HCT116 (cell line): ENCODE measurements at regions not wholly inside any gene's neighbourhood (a gene's known extent, or its start where the extent isn't known, plus 50 kb on each side); places are given as distances from the start of the nearest gene placed in this dataset.

Experiments used
- ATAC-seq: fragments of 200-7000 bp; cut with Tn5 transposase; 2 replicates; pipeline ENCODE4 v1.9.1; 2020; ENCODE audit warnings: mild to moderate bottlenecking, moderate library complexity
- BruUV-seq: library from RNA; stranded (reverse); fragments of 400-500 nt; replicated peaks from 2 replicates; lab custom pipeline; 2021; lab: Mats Ljungman, UMichigan
- CTCF ChIA-PET: fragments of 300-600 bp; sonication (Branson Sonifier 250); formaldehyde crosslinking; loops from one replicate; lab custom pipeline; 2021; ENCODE audit warnings: antibody characterized with exemption; lab: Charles Lee
- POLR2A ChIA-PET: fragments of 300-600, 350-600 bp; sonication (Branson Sonifier 250); formaldehyde crosslinking; loops from one replicate; lab custom pipeline; 2021; ENCODE audit warnings: antibody characterized with exemption; lab: Charles Lee
- RAD21 ChIA-PET, 2 experiments: fragments of 300-600 bp; sonication (Branson Sonifier 250); formaldehyde crosslinking; loops; one replicate each; lab custom pipeline; 2023; ENCODE audit warnings: low total read pairs in 2 of 2; ENCODE audit not compliant: uncharacterized antibody in 2 of 2, unreplicated experiment in 2 of 2, low non-redundant PET in 1 of 2; lab: Charles Lee
- DNase-seq: peaks from one replicate; pipeline ENCODE4 v3.0.0-alpha.2; 2010; ENCODE audit warnings: low read depth, low spot score
- H2AFZ ChIP-seq: fragments of 200-600 bp; shearing (Covaris generic), sonication (generic); 2 replicates; pipeline ENCODE4 v1.6.1; 2017; ENCODE audit warnings: low read depth, mixed run types, mixed read lengths, antibody characterized with exemption, low read length; ENCODE audit not compliant: poor library complexity, severe bottlenecking
- H3K27ac ChIP-seq: 2 replicates; pipeline ENCODE4 v1.5.1; 2012; ENCODE audit warnings: low read depth, low read length
- H3K27me3 ChIP-seq: fragments of 200-600 bp; sonication (generic); 2 replicates; pipeline ENCODE4 v1.6.1; 2016; ENCODE audit warnings: mixed run types, low read length, mixed read lengths; ENCODE audit not compliant: insufficient read depth
- H3K36me3 ChIP-seq, 2 experiments: fragments of 200-500 bp in 1 of 2; fragments of 200-600 bp in 1 of 2; sonication (Bioruptor generic) in 1 of 2; sonication (generic) in 1 of 2; 2 replicates each; pipeline versions ENCODE4 v1.5.1 to v1.6.1; 2014 to 2016; ENCODE audit warnings: low read length in 2 of 2, inconsistent platforms in 1 of 2, mixed read lengths in 1 of 2, mixed run types in 1 of 2; ENCODE audit not compliant: insufficient read depth in 2 of 2, control insufficient read depth in 1 of 2
- H3K4me1 ChIP-seq, 2 experiments: fragments of 200-600 bp in 1 of 2; sonication (generic) in 1 of 2; 2 replicates each; pipeline versions ENCODE4 v1.5.1 to v1.6.1; 2012 to 2017; ENCODE audit warnings: low read length in 2 of 2, inconsistent platforms in 1 of 2, mild to moderate bottlenecking in 1 of 2, mixed read lengths in 1 of 2, mixed run types in 1 of 2, moderate library complexity in 1 of 2; ENCODE audit not compliant: insufficient read depth in 2 of 2, control insufficient read depth in 1 of 2
- H3K4me2 ChIP-seq: fragments of 200-600 bp; sonication (generic); 2 replicates; pipeline ENCODE4 v1.6.1; 2017; ENCODE audit warnings: mixed run types, low read length, mixed read lengths
- H3K4me3 ChIP-seq, 2 experiments: fragments of 200-600 bp in 1 of 2; sonication (generic) in 1 of 2; replicated peaks in 1 of 2; 2 replicates each; pipeline ENCODE4 v1.5.1; 2011 to 2016; ENCODE audit warnings: low read length in 2 of 2, control low read depth in 1 of 2, low read depth in 1 of 2, mild to moderate bottlenecking in 1 of 2, mixed read lengths in 1 of 2, mixed run types in 1 of 2
- H3K79me2 ChIP-seq: fragments of 200-600 bp; sonication (generic); 2 replicates; pipeline ENCODE4 v1.6.1; 2017; ENCODE audit warnings: mild to moderate bottlenecking, mixed run types, low read length, moderate library complexity, mixed read lengths; ENCODE audit not compliant: insufficient read depth
- H3K9ac ChIP-seq: fragments of 200-600 bp; sonication (generic); 2 replicates; pipeline ENCODE4 v1.6.1; 2016; ENCODE audit warnings: low read length, mixed read lengths
- H3K9me2 ChIP-seq: fragments of 200-600 bp; sonication (generic), shearing (Covaris generic); 2 replicates; pipeline ENCODE4 v1.6.1; 2017; ENCODE audit warnings: mixed run types, mild to moderate bottlenecking, moderate library complexity; ENCODE audit not compliant: insufficient read depth
- H3K9me3 ChIP-seq, 2 experiments: fragments of 200-500 bp in 1 of 2; fragments of 200-600 bp in 1 of 2; sonication (Bioruptor generic) in 1 of 2; sonication (generic) in 1 of 2; 2 replicates each; pipeline ENCODE4 v1.6.1; 2014 to 2017; ENCODE audit warnings: low read length in 2 of 2, mixed read lengths in 2 of 2, inconsistent platforms in 1 of 2, low read depth in 1 of 2, mild to moderate bottlenecking in 1 of 2, mixed run types in 1 of 2, moderate library complexity in 1 of 2; ENCODE audit not compliant: control insufficient read depth in 1 of 2, insufficient read depth in 1 of 2
- H4K20me1 ChIP-seq: fragments of 200-600 bp; sonication (generic), shearing (Covaris generic); 2 replicates; pipeline ENCODE4 v1.6.1; 2017; ENCODE audit warnings: mixed run types, mild to moderate bottlenecking, moderate library complexity; ENCODE audit not compliant: insufficient read depth
- CBX3 ChIP-seq: IDR thresholded peaks from 2 replicates; pipeline ENCODE4 v1.6.1; 2012; ENCODE audit warnings: low read depth
- FOSL1 ChIP-seq: IDR thresholded peaks from 2 replicates; pipeline ENCODE4 v1.6.1; 2012; ENCODE audit warnings: low read depth
- JUND ChIP-seq: IDR thresholded peaks from 2 replicates; pipeline ENCODE4 v1.6.1; 2012
- POLR2A ChIP-seq: IDR thresholded peaks from 2 replicates; pipeline ENCODE4 v1.7.0; 2011; ENCODE audit warnings: borderline replicate concordance; ENCODE audit not compliant: insufficient read depth, insufficient read length; ENCODE audit errors: extremely low read depth
- RAD21 ChIP-seq: IDR thresholded peaks from 2 replicates; pipeline ENCODE4 v1.6.1; 2012; ENCODE audit warnings: low read depth, mild to moderate bottlenecking
- REST ChIP-seq: IDR thresholded peaks from 2 replicates; pipeline ENCODE4 v1.6.1; 2012; ENCODE audit warnings: low read depth
- TCF7L2 ChIP-seq: IDR thresholded peaks from 2 replicates; pipeline ENCODE4 v1.7.0; 2011; ENCODE audit warnings: borderline replicate concordance, inconsistent platforms; ENCODE audit not compliant: insufficient read depth, insufficient read length; ENCODE audit errors: extremely low read depth
- ZNF274 ChIP-seq: fragments of 200-500 bp; sonication (Bioruptor generic); IDR thresholded peaks from 2 replicates; pipeline ENCODE4 v1.6.1; 2014; ENCODE audit warnings: mild to moderate bottlenecking, low read depth, low read length, inconsistent platforms
- intact Hi-C: fragments of 100-400 bp; cut with micrococcal nuclease; formaldehyde crosslinking; loops from 2 replicates; pipeline ENCODE4 v1.10.0; 2022
- TF ChIP-seq, protein P1 (sequence below): IDR thresholded peaks from 2 replicates; pipeline ENCODE4 v1.6.1; 2012
- TF ChIP-seq, protein P2 (sequence below): IDR thresholded peaks from 2 replicates; pipeline ENCODE4 v1.6.1; 2011; ENCODE audit warnings: mild to moderate bottlenecking, low read length, moderate library complexity; ENCODE audit not compliant: insufficient replicate concordance; ENCODE audit errors: extremely low read depth

DNA sequence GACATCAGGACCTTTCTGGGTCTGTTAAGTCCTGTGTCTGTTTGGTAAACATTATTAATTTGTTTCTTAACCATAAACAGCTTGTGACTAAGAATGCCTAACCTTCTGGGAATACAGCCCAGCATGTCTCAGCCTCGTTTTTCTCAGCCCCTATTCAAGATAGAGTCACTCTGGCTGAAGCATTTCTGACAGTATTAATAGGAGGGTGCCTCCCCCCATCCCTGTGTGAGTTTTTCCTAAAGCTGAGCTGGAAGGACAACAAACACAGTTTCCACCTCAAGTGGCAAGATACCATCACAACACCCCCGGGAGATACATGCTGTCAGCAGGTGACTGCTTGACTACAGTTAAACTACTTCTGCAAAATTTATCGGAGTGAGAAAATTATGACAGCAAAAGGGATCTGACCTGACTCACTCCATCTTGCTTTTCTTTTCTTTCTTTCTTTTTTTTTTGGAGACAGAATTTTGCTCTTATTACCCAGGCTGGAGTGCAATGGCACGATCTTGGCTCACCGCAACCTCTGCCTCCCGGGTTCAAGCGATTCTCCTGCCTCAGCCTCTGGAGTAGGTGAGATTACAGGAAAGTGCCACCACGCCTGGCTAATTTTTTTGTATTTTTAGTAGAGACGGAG is 59.3 kb upstream of the ABCC4 start:
- no peaks in the 10 kb centered on the region for H3K27me3 ChIP-seq
- no peaks in the 10 kb centered on the region for H3K36me3 ChIP-seq
- no peak overlapping the region for H3K4me3 ChIP-seq
- CTCF ChIA-PET, result no interaction called here
- no peaks in the 10 kb centered on the region for H3K9me2 ChIP-seq
- RAD21 ChIA-PET, result no interaction called here
- no TSS peak for BruUV-seq
- no peak for DNase-seq
- no peaks in the 10 kb centered on the region for H3K4me1 ChIP-seq
- no peak overlapping the region for H2AFZ ChIP-seq
- no peak for ATAC-seq
- no peaks in the 10 kb centered on the region for H4K20me1 ChIP-seq
- intact Hi-C loops, result no loop called here
- H3K9ac ChIP-seq, result no peak overlapping the region
- POLR2A ChIA-PET, result no interaction called here
- no peaks in the 10 kb centered on the region for H3K9me3 ChIP-seq
- no peak overlapping the region for H3K27ac ChIP-seq
- no peaks in the 10 kb centered on the region for H3K79me2 ChIP-seq
- TF ChIP-seq, protein P1, sequence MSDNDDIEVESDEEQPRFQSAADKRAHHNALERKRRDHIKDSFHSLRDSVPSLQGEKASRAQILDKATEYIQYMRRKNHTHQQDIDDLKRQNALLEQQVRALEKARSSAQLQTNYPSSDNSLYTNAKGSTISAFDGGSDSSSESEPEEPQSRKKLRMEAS, result no peak
- TF ChIP-seq JUND, result no peak
- no peak for TF ChIP-seq POLR2A
- no peak for TF ChIP-seq REST
- no peak for TF ChIP-seq ZNF274
- no peak for TF ChIP-seq RAD21
- TF ChIP-seq, protein P2, sequence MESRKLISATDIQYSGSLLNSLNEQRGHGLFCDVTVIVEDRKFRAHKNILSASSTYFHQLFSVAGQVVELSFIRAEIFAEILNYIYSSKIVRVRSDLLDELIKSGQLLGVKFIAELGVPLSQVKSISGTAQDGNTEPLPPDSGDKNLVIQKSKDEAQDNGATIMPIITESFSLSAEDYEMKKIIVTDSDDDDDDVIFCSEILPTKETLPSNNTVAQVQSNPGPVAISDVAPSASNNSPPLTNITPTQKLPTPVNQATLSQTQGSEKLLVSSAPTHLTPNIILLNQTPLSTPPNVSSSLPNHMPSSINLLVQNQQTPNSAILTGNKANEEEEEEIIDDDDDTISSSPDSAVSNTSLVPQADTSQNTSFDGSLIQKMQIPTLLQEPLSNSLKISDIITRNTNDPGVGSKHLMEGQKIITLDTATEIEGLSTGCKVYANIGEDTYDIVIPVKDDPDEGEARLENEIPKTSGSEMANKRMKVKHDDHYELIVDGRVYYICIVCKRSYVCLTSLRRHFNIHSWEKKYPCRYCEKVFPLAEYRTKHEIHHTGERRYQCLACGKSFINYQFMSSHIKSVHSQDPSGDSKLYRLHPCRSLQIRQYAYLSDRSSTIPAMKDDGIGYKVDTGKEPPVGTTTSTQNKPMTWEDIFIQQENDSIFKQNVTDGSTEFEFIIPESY, result no peak
- TF ChIP-seq CBX3, result no peak
- no peak for TF ChIP-seq TCF7L2
- TF ChIP-seq FOSL1, result no peak
- no peak overlapping the region for H3K4me2 ChIP-seq
